Pancreas (tissue), 10 donors: ENCODE measurements at regions not wholly inside any gene's neighbourhood (a gene's known extent, or its start where the extent isn't known, plus 50 kb on each side); places are given as distances from the start of the nearest gene placed in this dataset.

ENCODE experiments used
- ATAC-seq, 4 donors: fragments of 200-7000 bp; cut with Tn5 transposase; one replicate each; pipeline versions ENCODE4 v1.8.0 to v1.9.1; 2020; ENCODE audit warnings: mild to moderate bottlenecking in 4 of 4, moderate library complexity in 4 of 4
- DNase-seq, 6 donors: peaks; one replicate each; pipeline ENCODE4 v3.0.0-alpha.2; 2020
- FAIRE-seq: peaks from 2 replicates; lab custom pipeline; 2012; peaks lifted over from hg19 to GRCh38; lab: Jason Lieb, UNC
- H3K27ac ChIP-seq, 4 donors: fragments of 200-600 bp; sonication (generic); 1 replicate in 3 of 4; 2 replicates in 1 of 4; pipeline versions ENCODE4 v1.5.0 to v1.8.0; 2020
- H3K27me3 ChIP-seq, 4 donors: fragments of 200-600 bp; one replicate each; pipeline ENCODE4 v1.8.0; 2021
- H3K36me3 ChIP-seq, 3 donors: fragments of 200-600 bp; sonication (generic) in 1 of 3; one replicate each; pipeline versions ENCODE4 v1.5.0 to v1.8.0; 2020 to 2021
- H3K4me1 ChIP-seq, 3 donors: fragments of 200-600 bp; one replicate each; pipeline ENCODE4 v1.8.0; 2021
- H3K4me3 ChIP-seq, 4 donors: fragments of 200-600 bp; sonication (generic) in 2 of 4; one replicate each; pipeline versions ENCODE4 v1.5.0 to v1.8.0; 2020 to 2021
- H3K9me3 ChIP-seq, 4 donors: fragments of 200-600 bp; one replicate each; pipeline ENCODE4 v1.8.0; 2021
- CTCF ChIP-seq, 4 donors: fragments of 200-600 bp; sonication (generic) in 3 of 4; IDR thresholded peaks; one replicate each; pipeline versions ENCODE4 v1.5.0 to v1.8.0; 2021; ENCODE audit warnings: antibody characterized with exemption in 4 of 4
- WGBS, 2 donors: extraction: QIAGEN DNeasy Blood & Tissue Kit; methylation state at CpG; one replicate each; pipeline ENCODE4 v1.1.7; 2013; 5-methylcytosine and 5-hydroxymethylcytosine counted together
- intact Hi-C, 3 donors: fragments of 100-400 bp; cut with DNase I; formaldehyde crosslinking; loops; one replicate each; pipeline versions ENCODE4 v1.11.1 to v1.14.2; 2022
- donor health status: healthy with polysubstance abuse.
- donor health status: DM: no; HTN: no; CAD: no; lungs with moderate emphysema.
- donor health status: DM: no; HTN: no; CAD: no.
- donor health status: control.
- donor health status: control.
- donor health status: Bipolar disorder and iron deficiency.
- donor health status: DM: yes; HTN: yes; CAD: no.
- donor health status: DM: no; HTN: no; CAD: no.
- donor health status: DM: no; HTN: no; CAD: no.
- donor health status: DM: yes; HTN: yes; CAD: no.

GRCh38 chr7:1291845-1292765 lies 59.4 kb downstream of the UNCX start:
- DNase-seq (peak in 2 of 6 donors; percentile 50 to 52), FAIRE-seq (no peak), ATAC-seq (no peak)

GRCh38 chr7:1292972-1293830 lies 60.5 kb downstream of the UNCX start:
- Histone ChIP-seq H3K4me1 (peaks cover 0 to 4% (median 0%) of the 10 kb centered on the region in 3 donors), H3K4me3 (no peak overlapping the region), H3K27ac (no peak overlapping the region), H3K36me3 (no peaks in the 10 kb centered on the region), H3K9me3 (no peaks in the 10 kb centered on the region), H3K27me3 (peaks cover 0 to 4% (median 1%) of the 10 kb centered on the region in 4 donors)
- TF ChIP-seq CTCF (IDR thresholded peaks at IDR 0.05), result no peak
- WGBS, 2 donors, result 33 to 34% methylated on average over 23 to 24 of the region's 24 CpGs
- FAIRE-seq, result no peak
- intact Hi-C loops, result no loop called here
- DNase-seq, result peak in 2 of 6 donors; percentile 36 to 41
- no peak for ATAC-seq

More at GRCh38 chr7:1291845-1292765, 59.4 kb downstream of the UNCX start:
- WGBS, 2 donors, result 67 to 75% methylated on average over 24 to 25 of the region's 25 CpGs
- Histone ChIP-seq H3K27me3 (peaks cover 0 to 4% (median 1%) of the 10 kb centered on the region in 4 donors), H3K4me3 (no peak overlapping the region), H3K27ac (no peak overlapping the region), H3K4me1 (peaks cover 0 to 4% (median 0%) of the 10 kb centered on the region in 3 donors), H3K36me3 (no peaks in the 10 kb centered on the region), H3K9me3 (no peaks in the 10 kb centered on the region)
- no peak for TF ChIP-seq CTCF (IDR thresholded peaks at IDR 0.05)
- intact Hi-C loops, result no loop called here

- H3K27ac ChIP-seq, result no peak overlapping the region
- H3K36me3 ChIP-seq, result no peaks in the 10 kb centered on the region
- no peak overlapping the region for H3K4me3 ChIP-seq
- intact Hi-C loops, result no loop called here
- FAIRE-seq, result no peak
- H3K4me1 ChIP-seq, result peaks cover 0 to 4% (median 0%) of the 10 kb centered on the region in 3 donors
- WGBS, 2 donors, result 64 to 77% methylated on average over 28 of the region's 28 CpGs
- peaks cover 0 to 4% (median 1%) of the 10 kb centered on the region in 4 donors for H3K27me3 ChIP-seq
- ATAC-seq, result no peak
- no peaks in the 10 kb centered on the region for H3K9me3 ChIP-seq
- no peak for TF ChIP-seq CTCF (IDR thresholded peaks at IDR 0.05)
- DNase-seq, result peak in 2 of 6 donors; percentile 47 to 50
These were observed 61.3 kb downstream of the UNCX start for GRCh38 chr7:1293950-1294411.

- FAIRE-seq, result no peak
- Histone ChIP-seq H3K4me1 (no peaks in the 10 kb centered on the region), H3K36me3 (no peaks in the 10 kb centered on the region), H3K4me3 (no peak overlapping the region), H3K27ac (no peak overlapping the region), H3K27me3 (peaks cover 0 to 4% (median 1%) of the 10 kb centered on the region in 4 donors), H3K9me3 (no peaks in the 10 kb centered on the region)
- intact Hi-C loops, result no loop called here
- no peak for TF ChIP-seq CTCF (IDR thresholded peaks at IDR 0.05)
- no peak for ATAC-seq
- DNase-seq, result no peak
- WGBS, 2 donors, result 76 to 79% methylated on average over 13 of the region's 13 CpGs
These were observed 63.2 kb downstream of the UNCX start for GRCh38 chr7:1295776-1296355.
